GM21619 (cell line): ENCODE measurements at regions not wholly inside any gene's neighbourhood (a gene's known extent, or its start where the extent isn't known, plus 50 kb on each side); places are given as distances from the start of the nearest gene placed in this dataset.

Experiments used
- ATAC-seq: cut with Tn5 transposase; IDR thresholded peaks from one replicate; pipeline ENCODE4 v1.9.1; 2021; ENCODE audit not compliant: unreplicated experiment

DNA sequence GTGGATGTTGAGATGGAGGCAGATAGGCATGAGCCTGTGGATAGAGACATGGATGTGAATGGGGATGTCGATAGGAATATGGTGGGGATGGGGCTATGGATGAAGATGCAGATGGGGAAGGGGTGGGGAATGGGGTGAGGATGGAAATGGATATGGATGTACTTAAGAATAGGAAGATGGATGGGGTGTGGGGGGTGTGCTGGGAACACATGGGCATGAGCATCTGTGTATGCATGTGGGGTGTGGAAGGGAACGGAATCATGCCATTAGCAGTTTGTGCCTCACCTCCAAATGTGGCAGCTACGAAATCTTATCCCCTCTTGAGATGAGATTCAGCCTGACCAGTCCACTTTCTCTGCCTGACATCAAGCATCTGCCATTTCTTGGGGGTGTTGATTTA, 359.5 kb upstream of the MGMT start:
- ATAC-seq, result no peak

DNA sequence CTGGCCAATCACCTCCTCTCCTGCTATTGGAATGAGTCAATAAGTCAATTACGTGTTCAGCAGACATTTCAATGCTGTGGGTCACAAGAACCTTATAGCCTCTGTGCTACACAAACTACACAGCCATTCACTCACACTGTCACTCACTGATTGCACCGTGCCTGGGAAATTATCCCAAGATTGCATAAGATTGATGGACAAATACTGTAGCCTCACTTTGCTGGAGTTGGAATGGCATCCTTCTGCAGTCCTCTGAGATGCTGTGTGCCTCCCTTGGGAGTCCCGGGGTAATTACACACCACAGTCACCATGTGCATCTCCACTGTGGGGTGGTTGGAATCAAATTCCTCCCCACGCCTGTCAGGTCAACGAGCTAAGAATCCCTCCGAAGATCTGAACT, 358.7 kb upstream of the MGMT start:
- ATAC-seq, result no peak

DNA sequence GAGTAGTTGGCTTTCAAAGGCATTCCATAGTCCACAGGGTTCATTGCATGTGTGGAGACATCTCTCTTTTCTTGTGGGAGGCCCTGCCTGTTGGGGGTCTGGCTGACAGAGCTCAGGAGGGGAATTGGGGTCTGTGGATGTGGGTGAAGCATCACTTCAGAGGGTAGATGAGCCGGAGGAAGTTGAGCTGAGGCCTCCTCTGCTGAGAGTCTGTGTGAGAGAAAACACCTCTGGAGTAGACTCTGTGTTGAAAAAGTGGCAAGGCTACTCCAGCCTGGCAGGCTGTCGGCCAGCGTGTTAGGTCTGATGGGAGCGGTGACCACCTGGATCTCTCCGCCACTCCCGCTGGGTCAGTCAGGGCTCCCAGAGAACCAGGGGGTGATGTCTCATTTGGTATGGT, 358.0 kb upstream of the MGMT start:
- no peak for ATAC-seq

DNA sequence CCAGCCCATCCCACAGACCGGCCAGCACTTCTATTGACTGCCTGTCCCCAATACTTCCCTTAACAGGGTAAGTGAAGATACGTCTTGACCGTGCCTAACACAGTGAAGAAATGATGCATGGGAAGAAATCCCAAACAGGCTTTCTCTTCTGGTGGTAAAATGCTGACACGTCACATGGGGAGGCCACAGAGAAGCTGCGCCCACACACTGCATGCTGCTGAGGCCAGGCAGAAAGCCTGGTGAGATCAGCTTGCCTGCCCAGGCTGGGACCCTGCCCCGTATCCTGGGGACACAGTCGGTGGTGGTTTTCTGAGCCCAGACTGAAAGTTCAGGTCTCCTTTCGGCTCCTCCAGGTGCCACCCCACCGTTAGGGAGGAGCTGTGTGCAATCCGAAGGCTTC, 356.3 kb upstream of the MGMT start:
- no peak for ATAC-seq

DNA sequence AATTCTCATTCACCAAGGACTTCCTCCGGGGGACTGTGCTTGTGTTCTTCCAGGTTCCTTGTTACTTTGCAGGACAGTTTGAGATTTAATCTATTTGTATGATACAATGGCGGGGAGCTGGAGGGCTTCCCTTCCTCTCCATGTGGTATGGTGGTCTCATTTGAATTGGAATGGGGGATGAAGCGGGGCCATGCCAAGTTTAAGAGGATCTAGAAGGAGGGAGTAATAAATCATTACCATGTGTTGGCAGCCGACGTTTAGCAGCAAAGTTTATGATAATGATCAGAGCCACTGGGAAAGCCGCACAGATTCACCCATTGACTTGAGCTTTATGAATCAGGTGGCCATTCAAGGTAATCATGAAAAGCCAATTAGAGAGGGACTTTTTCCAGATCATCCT, 355.1 kb upstream of the MGMT start:
- no peak for ATAC-seq

DNA sequence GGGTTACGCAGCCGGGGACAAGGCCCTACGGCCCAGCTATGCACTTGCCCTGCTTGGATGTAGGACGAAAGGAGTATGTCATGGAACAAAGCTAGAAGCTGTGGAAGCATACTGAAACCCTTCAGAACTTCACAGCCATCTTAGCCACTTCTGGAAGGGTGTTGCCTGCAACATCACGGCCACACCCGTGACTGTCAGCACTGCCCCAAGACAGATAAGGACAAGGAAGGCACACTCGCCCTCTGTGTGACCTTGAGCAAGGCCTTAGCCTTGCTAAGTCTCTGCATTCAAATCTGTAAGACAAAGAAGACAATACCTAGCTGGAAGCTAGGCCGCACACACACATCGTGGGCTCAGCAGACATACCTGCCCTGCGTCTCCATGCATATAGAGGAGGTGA, 352.5 kb upstream of the MGMT start:
- no peak for ATAC-seq

DNA sequence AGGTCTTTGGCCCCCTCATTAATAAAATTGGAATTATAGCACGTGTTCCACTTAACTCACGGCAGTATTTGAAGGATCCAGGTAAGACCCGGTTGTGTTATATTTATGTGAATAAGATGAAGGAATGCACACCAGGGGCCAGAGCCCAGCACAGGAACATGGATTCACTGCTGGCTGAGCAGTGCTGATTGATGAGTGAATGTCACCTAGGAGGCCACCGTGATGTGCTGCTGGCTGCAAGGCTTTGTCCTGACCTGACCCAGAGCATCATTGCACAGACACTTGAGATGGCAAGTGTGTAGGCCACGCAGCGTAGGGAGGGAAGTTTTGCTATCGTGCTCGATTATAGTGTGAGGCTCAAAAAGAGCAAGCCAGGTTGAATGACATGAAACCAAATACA, 350.7 kb upstream of the MGMT start:
- no peak for ATAC-seq

DNA sequence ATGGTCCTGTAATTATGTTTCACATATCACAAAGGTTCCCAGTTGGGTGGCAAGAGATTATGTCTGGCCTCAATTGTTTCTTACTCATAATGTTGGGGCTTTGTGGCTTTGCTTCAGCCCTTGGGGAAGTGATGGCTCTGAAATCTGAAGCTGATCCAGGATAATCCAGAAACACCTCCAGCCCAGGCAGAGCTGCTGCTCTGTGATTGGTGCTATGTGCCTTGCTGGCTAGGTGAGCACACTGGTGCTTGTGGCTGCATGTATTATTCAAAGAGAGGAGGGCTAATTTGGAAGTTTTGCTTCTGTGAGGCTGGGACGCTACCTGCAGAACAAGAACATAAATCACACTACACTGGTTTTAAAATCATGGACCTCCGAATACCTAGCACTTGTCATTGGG, 346.6 kb upstream of the MGMT start:
- ATAC-seq, result no peak

DNA sequence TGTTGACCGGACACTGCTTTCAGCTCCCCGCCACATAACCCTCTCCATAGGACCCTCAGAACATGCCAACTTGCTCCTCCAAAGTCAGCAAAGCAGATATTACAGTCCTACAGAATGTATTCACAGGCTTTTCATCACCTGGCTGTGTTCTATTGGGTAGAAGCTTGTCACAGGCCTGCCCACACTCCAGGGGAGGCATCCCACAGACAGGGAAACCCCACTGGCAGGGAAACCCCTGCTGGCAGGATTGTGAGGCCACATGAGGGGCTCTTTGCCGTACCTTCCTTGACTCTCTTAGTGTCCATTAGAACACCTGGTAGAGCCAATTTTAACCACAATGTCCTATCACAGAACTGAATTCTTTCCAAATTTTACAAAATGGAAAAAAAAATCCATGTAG, 344.2 kb upstream of the MGMT start:
- no peak for ATAC-seq

DNA sequence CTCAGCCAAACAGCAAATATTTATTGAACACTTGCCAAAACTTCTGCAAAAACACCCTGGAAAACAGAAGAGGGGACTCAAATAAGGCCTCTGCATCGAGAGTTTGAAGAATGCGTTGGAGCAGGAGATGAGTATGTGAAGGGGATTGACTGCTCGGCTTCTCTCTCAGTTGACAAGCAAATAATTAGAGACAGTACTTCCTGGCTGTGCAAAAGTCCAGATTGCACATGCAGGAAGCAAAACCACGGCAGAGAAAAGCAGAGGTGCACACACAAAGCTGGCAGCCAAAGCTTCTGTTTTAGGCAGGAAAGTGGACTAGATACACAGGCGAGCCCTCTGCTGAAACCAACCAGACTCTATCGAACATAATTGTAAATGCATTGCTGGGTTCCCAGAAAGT, 343.6 kb upstream of the MGMT start:
- ATAC-seq, result no peak

DNA sequence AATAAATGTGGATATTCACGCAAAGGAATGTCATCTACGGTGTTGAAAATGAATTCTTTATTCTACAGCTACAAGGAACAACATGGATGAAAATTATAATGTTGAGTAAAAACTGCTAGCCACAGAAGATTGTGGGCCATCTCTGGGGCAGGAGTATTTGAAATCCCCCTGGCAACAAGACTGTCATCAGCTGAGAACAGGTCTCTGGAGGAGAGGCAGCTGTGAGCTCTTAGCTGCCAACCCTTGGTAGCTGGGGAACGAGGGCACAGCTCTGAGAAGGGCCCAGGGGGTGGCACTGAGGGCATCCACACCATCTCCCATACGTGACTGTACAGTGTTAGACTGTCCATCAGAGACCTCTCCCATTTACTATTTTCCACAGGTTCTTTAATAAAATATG, 340.1 kb upstream of the MGMT start:
- no peak for ATAC-seq

DNA sequence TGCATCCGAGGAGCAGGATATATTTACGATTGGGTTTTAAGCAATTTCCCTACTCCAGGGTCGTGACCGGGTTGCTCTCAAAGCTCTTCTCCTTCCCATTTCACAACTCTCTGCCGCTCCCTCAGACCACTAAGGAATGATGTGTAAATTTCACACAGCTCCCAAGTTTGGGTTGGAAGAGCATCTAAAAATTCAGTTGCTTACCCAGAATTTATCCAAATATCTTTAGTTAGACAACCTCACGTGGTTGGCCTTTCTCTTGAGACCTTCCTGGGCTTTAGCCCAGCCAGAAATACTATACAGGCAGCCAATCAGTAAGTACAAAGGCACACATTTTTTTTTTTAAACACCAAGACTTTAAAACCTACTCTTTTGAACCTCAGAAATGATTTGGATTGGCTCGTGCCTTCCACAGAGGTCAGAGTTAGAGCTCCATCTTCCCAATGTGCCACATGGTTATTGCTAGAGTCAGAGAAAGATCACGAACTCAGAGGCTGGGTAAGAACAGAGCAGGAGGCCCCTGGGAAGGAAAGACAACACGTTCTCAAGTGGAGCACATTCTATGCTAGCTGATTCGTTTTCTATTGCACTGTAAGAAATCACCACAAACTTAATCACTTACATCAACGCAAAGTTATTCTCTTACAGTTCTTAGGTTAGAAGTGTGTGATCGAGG, 335.4 kb upstream of the MGMT start:
- no peak for ATAC-seq

DNA sequence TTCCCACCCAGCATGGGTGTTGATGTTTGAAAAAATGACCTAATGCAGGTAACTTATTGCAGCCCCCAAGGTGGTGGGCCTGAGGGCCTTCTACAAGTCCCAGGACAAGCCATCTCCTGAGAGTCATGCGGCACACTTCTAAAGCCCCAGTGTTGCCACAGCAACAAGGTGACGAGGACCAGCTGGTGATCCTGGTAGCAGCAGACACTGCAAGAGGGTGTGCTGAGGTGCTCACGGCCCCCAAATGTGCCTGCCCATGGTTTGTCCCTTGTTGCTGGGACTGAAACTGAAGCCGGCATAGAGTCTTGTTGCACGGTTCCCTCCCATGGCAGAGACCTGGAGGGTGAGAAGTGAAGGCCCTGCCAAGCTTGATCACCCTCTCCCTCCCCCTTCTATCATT, 333.2 kb upstream of the MGMT start:
- no peak for ATAC-seq

DNA sequence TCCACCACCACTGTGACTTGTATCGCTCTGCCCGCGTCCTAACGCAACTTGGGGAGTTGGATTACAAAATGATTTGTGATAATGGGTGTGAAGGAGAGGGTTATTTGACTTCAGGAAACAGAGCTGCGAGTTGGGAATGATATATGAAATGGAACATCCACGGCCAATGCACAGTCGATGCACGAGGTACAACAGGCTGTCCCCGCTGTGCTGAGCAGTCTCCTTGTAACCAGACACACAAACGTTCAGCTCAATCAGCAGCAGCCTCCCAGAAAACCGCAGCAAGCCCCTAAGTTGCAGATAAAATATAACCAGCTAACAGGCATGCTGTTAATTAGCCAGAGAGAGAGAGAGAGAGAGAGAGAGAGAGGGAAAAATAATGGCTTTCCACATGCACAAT, 332.7 kb upstream of the MGMT start:
- ATAC-seq, result no peak

DNA sequence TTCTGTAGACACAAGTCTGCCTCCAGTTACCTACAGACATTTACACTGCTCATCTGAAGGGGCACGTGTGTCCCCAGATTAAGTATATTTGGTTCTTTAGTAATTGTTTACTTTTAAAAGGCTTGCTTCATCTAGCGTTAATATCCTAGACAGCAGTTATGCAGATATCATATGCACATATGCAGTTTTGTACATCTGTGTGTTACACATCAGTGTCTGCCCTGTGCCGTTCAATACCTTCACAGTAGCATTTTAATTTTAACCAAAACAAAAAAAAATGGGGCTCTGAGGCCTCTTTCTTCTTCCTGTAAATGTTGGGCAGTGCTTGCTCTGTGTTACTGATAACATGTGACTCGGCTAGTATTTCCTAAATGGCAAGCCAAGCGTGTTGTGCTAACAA, 331.4 kb upstream of the MGMT start:
- no peak for ATAC-seq

DNA sequence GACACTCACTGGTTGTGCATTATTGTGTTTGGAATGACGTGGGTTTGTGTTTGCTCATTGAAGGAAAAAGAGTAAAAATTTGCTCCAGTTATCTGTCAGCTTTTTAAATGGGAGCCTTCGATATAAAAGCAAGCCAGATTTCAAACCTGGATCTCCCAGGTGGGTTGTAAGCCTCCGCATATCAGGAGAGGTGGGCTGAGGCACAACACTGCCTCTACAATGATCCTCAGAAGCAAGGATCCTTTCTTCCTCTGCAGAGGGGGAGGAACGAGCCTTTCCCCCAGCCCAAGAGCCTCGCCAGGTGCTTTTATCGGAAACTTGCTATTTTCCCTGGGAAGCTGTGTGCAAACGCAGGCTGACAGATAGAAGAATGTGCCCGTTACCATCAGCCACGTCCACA, 331.0 kb upstream of the MGMT start:
- ATAC-seq, result no peak

DNA sequence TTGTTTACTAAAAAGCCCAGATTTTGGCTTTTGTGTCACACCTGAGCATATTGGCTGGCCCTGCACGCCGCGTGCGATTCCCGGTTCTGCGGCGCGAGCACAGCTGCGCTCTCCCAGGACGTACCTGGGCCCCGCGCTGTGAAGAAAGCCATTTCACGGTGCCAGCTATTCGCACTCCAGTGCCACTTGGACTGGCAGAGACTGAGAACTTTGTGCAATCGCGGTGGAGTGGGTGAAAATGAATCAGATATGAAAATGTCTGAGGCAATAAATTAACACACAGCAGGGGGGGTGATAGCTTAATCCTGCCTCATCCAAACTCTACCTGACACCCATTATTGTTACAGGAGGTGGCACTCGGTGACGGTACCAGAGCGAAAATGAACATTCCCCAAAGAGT, 330.1 kb upstream of the MGMT start:
- ATAC-seq, result no peak

DNA sequence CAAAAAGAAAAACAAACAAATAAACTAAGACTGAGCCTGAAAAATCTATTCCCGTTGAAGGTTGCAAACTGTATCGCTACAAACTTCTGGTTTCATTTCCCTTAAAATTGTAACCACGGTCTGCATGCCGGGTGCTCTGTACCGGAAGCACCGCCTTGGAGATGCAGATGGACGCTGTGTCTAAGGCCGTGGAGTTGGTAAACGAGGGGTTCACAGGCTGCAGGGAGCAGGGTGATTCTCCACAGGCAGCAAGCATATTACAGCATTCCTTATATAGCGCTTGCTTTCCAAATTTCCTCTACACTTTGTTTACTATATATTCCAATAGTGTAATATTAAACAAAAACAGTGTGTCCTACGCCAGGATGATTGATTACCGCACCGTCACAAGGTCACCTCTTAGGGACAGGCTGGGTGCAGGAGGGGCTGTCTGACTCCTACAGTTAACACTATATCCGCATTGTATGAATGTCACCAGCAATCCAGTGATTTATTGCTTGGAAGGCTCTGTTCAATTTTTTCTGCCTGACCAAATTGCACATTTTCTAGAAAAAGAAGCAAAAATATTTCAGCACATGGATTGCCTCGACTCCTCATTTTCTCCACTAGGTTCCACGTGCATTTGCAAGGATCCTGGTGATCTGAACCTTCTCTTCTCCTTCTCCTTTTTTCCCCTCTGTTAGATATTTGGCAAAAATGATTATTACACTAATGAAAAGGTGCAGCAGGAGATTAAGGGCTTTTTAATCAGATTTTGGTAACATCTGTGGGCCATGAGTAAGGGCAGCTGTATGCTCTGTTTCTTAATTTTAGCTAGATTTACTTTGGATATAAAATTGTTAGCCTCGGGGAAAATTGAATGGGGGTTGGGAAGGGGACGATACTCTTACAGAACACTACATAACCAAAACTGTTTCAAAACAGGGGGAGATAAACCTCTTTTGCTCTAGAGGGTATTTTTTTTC, 325.8 kb upstream of the MGMT start:
- ATAC-seq, result no peak

DNA sequence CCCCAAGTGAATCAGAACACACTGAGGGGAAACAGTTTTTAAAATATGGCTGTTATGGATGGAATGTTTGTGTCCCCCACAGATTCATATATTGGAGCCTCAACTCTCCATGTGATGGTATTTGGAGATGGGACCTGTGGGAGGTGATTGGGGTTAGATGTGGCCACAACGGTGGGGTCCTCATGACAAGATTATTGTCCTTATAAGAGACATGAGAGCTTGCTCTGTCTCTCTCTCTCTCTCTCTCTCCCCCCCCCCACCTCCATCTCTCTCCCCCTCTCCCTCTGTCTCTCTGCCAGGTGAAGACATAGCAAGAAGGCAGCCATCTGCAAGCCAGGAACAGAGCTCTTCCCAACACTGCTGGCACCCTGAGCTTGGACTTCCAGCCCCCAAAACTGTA, 315.8 kb upstream of the MGMT start:
- no peak for ATAC-seq

DNA sequence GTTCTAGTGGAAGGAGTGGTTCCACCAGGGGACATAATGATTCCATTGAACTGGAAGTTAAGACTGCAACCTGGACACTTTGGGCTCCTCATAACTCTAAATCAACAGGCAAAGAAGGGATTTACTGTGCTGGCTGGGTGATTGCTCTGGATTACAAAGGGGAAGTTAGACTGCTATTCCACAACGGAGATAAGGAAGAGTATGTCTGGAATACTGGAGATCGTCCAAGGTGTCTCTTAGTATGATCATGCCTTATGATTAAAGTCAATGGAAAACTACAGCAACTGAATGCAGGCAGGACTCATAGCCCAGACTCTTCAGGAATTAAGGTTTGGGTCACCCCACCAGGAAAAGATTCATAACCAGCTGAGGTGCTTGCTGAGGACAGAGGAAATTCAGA, 310.6 kb upstream of the MGMT start:
- ATAC-seq, result no peak

DNA sequence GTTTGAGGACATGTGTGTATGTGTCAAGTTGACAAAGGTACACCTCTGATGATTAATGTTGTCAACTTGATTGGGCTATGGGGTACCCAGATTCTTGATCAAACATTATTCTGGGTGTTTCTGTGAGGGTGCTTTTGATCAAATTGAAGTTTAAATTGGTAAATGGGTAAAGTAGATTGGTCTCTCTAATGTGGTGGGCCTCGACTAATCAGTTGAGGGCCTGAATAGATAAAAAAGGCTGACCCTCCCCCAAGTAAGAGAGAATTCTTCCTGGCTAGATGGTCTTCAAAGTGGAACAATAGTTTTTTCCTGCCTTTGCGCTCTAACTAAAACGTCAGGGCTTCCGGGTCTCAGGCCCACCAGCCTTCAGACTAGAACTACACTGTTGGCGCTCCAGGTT, 309.9 kb upstream of the MGMT start:
- ATAC-seq, result no peak

DNA sequence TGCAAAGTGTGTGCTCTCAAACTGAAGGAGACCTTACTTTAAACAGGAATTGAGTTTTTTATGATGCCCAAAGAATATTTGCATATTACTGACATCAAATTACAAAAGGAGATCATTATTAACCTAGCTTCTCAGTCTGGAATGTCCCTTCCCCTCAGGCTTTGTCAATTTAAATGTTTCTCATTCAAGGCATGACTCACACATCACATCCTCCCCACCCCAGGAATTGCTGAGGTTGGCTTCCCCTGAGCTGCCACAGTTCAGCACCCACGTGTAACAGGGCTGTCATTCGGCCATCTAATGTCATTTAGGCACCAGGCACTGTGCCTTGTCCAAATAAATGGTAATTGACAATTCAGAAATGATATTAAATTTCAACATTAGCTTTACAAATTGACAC, 305.9 kb upstream of the MGMT start:
- ATAC-seq, result no peak

DNA sequence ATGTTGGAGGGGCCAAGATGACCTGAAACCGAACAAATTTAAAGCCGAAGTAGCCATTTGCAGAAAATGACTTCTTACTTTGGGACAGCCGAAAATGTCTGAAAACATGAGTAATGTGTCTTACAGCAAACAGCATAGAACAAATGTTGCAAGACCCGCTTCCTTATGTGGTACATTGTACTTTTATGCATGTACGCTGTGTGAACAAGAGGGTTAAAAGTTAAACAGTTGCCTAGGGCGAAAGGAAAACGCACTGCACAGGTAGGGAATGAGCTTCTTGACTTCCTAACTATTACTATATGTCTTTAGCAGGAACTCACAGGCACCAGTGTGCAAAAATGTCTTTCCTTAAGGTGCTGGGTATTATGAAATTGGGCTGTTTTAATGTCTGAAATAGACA, 303.5 kb upstream of the MGMT start:
- ATAC-seq, result no peak
